ENCODE measurements at regions not wholly inside any gene's neighbourhood (a gene's known extent, or its start where the extent isn't known, plus 50 kb on each side); places are given as distances from the start of the nearest gene placed in this dataset.

DNA sequence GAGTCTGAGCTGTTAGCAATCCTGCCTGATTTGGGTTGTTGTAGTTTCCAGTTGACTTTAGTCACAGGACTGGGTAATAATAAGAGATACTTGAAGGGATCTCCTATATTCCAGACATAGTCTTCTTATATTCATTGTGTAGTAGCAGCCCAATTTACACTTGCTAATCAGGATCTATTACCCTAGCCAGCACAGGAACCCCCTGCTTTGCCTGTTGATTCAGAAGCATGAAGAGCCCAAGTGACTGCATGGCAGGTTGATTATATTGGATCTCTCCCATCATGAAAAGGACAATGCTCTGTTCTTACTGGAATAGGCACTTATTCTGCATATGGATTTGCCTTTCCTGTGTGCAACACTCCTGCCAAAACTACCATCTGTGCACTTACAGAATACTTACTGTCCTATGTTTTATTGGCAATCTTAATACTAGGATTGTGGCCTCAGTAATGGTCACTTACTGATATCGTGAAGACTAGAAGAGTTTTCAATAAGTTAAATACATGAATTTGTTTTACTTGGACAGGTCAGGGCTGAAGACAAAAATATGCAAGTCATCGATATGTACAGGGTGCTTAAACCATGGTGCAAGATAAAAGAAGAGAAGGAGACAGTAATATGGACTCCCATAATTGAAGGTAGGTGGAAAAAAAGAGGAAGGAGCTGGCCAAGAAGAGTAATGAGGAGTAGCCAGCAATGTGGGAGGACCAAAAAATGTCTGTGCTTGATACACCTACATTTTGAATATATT lies 304.1 kb downstream of the MCTP2 start:
- DNase-seq: no peak

DNA sequence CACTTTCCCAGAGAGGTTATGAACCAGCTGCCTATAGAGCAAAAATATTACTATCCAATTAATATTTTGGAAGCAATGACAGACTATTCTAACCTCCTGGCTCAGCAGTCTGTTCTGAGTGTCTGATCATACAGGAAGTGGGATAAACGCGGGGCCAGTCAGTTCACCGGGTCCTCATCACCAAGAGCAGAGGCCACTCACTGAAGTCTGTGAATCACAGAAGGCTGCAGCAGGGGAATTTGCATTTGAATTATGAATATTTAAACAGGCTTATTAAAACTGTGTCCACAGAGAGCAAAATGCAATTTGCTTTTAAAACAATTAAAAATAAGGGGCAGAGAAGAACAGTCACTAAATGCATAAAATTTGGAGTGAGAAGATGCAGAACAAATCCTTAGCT lies 305.2 kb downstream of the MCTP2 start:
- no peak for DNase-seq

DNA sequence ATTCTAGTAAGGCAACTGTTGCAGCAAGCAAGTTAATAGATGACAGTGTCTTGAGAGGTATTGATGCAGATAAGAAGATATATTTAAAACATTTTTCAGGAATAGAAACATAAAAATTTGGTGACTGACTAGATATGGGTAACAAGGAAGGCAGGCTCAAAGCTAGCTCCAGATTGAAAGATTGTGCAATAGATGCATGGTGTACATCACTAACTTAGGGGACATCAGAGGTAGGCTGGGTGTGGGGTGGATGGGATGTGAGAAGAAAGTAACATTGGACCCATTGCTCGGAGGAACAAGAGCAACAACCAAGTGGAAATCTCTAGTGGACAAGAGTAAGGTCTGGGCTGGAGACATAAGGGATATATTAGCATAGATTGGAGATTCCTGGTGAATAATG lies 306.9 kb downstream of the MCTP2 start:
- no peak for DNase-seq

DNA sequence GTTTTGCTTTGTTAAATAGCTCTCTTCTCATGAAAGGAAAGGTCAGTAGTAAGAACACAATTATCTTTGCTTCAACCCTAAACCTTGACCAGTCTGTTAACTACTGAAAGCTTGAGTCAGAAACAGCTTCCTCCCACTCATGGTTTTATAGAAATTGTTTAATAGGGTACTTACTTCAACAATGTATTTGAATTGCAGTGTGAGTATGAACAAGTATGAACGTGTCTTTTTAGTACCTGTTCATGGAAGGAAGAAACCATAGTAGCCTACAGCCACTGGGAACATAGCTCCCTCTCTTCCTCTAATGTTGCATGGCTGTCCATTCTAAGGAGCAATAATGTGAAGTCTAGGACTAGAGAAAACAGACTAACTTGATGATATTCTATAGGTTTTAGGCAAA lies 311.0 kb downstream of the MCTP2 start:
- no peak for DNase-seq

DNA sequence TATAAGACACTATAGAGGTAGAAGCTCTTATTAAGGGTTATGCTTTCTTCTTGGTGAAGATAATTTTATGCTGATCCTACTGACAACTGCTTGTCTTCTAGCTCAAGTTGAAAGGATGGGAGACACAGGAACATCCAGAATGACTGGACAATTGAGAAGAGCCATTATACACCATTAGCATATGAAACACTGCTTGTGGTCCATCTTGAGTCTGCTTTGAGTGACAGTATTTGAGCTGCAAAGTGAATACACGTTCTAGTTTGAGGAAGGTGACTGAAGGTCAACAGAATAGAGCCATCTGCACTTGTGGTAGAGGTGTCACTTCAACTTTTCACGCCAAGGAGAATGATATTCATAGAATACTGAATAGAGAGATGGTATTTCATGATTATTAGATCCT lies 315.4 kb downstream of the MCTP2 start:
- DNase-seq: no peak

DNA sequence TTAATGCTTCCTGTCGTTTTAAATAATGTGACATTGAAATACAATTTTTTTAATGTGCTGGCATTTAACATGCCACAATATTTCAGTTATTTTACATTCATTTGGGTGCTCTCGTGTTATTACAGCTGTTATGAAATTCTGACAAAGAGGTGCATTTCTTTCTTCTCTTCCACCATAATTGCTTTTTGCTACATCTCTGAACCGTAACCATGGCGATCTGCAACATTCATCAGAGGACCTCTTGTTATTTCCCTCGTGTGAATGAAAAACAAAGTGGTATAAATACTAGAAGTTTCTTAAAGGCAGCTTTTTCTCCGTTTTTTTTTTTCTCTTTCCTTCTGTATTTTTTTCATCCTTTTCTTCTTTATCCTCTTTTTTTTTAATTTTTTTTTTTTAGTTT lies 316.4 kb downstream of the MCTP2 start:
- no peak for DNase-seq

DNA sequence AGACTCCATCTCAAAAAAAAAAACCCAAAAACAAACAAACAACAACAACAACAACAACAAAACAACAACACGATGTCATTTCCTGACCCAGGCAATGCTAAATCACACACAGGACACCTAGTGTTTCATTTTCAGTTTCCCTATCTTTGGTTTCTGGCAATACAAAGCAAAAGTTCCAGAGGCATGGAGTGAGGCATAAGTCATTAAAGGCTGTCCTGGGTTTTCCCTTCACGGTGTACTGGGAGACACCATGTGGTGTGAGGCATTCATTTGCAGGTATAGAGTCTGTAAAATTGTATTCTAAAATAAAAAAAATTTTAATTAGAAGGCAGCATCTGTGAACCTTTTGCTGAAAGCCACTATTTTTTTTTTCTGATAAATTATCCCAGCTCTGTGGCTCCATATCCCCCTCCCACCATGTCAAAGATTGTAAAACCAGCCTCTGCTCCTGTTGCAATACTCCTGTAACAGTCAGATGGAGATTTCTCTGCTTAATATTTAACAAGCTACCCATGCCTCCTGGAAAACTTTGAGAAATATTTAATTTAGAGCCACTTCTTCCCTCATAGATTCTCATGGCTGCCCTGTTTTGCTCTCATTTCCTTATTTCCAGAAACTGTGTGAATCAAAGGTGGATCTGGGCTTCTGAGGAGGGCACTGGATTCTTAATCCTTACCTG lies 324.6 kb downstream of the MCTP2 start:
- no peak for DNase-seq

DNA sequence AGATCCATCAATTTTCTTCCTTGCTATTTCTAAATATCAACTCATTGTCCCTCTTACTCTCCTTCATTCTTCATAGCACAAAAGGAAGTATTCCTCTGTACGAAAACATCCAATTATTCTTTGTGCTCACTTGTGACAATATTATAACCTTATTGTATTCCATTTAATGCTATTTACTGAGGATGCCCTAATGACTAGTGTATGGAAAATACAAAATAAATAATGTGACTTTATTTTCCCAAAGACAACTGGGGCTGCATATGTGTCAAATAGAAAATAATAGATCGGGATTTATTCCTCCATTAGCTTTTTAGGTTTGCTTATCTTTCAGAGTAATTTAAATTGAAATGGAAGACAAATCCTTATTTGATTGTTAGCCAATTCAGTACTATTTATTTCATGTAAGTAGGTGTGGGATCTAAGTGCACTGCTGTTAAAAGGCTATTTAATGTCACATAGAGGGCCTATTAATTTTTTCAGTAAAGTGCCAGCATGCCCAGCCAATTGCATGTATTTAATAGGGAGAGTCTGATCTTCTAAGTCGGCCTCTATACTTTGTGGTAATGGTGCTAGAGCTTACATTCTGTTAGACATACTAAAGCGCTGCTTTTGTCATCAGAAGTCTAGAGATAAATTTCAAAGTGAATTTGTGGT lies 329.8 kb downstream of the MCTP2 start:
- no peak for DNase-seq

DNA sequence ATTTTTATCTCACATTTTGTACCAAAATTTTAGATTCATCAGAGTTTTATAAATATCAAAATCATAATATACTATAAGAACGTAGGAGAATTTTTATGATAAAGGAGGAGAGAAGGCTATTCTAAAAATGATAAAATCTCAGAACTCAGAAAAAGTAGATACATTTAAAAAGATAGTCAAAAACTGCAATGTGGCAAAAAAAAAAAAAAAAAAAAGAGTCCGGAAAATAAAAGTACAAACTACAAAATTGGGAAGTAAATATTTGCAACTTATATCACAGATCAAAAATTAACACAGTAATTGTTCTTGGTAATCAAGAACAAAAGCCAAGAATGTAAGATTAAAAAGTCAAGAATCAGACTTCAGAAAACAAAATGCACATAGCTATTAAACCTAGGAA lies 332.1 kb downstream of the MCTP2 start:
- DNase-seq: no peak

DNA sequence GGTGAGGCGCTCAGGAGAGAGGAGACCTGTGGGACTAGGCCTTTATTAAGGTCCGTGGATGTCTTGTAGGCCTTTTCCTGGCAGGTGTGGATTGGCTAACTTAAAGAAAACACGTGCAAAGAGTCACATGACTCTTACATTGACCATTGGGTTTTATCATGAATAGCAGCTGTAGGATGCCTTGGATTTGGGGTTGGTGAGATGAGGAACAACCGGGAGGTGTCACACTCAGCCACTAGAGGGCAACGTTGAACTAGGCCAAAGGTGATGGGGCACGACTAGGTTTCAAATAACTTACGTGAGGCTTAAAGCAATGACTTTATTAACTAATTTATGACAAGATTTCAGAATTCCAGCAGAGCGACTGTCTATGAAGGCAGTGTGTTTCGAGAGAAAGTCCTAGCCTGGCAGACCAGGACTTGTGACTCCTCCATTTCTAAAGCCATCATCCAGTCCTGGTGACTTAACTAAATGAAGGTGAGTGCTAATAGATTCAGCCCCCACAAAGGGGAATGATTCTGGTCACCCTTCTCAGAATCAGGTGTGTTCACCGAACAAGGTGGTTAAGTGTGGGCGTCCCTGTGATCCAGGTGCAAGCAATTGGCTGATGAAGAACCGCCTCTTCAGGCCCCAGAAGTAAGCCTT lies 345.6 kb downstream of the MCTP2 start:
- no peak for DNase-seq

DNA sequence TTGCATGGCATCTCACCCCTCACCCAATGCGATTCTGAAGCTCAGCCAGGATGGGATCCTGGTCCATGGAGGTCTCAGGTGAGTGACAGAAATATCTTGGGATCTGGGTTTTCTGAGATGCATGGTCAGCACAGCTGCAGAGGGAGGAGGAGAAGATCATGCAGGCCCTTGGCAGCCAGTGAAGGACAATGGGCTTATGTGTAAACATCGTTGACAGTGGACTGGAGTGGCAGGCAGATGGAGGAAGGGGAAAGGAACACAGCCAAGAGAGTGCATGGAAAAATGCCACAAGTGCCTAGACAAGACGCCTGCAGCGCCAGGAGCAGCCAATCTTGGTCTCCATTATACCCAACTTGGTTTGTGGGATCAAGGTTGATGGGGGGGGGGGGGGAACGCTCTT lies 347.9 kb downstream of the MCTP2 start:
- no peak for DNase-seq

DNA sequence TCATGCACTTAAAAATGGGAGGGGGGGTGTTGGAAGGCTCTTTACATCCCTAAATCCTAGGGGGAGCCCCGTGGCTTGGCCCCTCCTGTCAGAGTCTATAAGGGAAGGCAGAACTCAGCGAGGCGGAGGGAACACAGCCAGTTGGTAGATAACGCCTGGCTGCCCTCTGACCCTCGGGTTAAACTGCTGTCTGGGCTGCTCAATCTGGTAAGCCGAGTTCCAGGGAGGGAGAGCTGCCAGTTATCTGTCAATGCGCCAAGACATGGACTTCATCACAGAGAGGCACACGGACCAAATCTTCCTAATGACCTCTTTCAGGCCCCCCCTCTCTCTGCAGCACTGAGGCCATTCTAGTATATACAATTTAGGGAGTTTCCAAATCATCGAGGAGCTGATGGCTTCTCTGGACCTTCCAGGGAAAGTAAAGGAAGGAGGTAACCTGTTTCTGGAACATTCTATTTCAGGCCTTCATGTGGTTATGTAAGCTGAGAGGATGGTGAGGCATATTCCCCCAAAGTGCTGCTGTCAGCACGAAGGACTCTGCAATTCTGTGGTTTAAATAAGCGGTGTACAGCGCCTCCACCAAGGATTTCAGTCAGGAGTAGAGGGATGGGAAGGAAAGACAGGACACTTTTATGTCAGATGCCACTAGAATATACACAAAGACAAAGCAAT lies 349.0 kb downstream of the MCTP2 start:
- DNase-seq: no peak

DNA sequence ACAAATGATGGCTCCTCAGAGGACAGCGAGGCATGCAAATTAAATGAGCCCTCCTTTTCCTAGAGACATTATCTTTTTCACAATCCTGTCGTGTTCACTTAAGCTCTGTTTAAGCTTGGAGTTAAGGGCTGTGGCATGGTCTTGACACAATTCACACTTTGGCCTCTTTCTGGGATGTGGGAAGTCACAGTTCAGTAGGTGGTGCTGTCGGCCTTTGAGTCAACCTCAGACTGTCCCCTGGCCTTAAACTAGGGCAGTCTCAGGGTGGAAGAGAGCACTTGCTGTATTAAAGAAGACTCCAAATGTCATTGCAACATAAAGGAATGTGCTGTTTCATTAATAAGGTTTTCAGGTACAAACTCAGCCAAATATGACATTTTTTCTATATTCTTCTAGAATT lies 351.0 kb downstream of the MCTP2 start:
- peak in 1 of 2 donors; percentile 39 for DNase-seq

DNA sequence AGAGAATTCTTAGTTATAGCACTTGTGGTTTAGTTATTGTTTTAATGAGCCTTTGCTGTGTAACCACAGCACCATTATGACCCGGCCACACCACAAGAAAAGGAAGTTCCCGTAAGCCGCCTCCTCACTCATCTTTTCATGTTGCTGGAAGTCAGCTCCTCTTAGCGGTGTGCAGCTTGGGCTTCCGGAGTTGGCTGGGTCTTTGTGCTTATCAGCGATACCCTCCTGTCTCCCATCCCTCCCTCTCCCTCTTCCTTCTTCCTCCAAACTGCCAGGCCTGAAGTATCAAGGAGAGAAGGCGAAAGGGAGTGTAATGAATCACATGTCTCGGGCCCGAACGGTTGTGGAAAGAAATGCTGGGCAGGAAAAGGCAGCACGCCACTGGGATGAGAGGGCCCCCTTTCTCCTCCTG lies 353.5 kb downstream of the MCTP2 start:
- DNase-seq: no peak

DNA sequence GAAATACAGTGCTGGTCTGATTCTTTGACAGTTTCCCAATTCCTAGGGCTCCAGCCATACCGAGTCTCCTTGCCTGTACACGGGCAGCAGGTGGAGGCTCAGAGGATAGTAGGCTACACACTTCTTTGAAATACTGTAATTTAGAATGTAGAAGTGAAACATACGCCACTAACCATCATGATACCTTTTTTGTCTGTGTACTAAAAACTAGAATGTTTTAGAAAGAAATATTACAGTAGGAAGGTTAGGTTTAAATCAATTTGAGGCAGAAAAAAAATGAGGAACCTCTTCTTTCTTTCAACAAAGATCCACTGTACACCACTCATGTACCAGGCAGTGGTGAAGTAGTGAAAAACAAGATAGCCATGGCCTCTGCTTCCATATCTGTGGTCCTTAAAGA lies 354.7 kb downstream of the MCTP2 start:
- no peak for DNase-seq

DNA sequence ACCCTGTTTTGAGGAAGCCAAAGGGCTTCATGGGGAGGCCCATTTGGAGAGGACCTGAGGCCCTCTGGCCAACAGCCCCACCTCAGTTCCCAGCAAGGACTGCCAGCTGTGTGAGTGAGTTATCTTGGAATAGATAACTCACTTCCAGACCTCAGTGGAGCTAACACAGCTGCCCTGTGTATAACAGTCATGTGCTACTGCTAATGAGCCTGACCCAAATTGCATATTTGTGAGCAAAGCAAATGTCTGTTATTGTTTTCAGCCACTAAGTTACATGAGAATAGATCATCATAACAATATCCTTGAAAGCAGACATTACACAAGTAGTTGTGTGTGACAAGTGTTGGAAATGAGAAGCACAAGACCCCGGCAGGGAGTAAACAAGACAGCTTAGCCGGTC lies 355.8 kb downstream of the MCTP2 start:
- no peak for DNase-seq

DNA sequence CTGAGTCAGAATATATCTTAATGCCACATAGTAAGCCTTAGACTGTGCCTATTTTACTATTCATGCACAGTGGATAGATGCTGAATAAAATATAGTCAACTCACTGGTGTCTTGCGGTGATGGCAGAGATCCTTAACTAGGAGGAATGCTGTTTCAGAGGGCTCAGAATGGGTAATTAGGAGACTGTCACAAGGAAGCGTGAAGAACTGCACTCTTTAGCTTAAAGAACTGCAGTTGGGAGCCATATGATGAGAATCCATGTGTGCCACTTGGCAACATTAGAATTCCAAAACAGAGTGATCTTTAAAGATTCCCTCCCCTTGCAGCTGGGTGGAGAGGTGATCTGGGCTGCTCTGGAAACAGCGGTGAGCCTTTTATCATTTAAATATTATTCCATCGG lies 357.6 kb downstream of the MCTP2 start:
- DNase-seq: no peak

DNA sequence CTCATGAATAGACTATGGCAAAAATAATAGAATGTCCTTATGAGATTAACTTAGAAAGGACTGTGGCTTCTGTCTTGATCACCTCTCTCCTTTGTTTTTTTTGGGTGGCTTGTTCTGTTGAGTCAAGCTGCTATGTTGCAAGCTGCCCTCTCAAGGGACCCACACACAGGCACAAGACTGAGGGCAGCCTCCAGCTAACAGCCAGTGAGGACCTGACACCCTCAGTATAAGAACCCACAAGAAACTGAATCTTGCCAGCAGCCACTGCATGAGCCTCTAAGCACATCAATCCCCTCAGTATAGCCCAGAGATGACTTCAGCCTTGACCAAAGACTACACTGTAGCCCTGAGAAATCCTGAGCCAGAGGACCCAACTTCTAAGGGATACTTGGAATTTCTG lies 361.1 kb downstream of the MCTP2 start:
- DNase-seq: no peak

DNA sequence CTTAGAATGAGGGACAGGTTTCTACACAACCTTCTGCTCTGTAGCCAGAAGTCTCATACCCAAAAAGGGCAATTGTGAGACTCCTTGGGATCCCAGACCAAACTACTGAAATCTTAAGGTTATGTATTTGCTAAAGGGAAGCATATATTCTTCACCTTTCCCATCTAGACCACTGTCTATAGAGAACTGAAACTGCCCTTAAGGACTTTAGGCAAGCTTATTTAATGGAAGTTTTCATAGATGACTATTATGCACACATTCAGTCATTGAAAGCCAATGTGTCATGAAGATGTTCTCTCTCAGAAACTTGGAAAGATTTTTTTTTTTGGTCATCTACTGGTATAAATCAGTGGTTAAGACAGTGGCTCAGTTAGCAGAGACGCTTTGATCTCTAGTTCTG lies 365.3 kb downstream of the MCTP2 start:
- DNase-seq: no peak

DNA sequence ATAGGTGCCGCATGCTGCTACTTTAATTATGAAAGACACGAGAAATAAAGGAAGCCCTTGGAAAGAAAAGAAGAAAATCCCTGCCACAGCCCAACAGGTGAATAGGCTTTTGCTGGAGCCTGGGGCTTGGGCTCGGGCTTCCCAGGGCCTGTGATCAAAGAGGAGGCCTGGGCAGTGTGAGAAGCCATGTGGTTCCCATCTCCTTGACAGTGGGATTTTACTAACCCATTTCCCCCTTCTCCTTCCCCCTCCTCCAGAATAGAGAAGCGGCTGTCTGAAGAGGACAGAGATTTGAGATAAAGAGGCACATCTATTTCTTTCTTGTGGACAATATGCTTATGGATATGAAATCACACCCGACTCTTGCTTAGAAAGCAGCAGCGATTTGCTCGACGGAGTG lies 369.1 kb downstream of the MCTP2 start:
- no peak for DNase-seq

DNA sequence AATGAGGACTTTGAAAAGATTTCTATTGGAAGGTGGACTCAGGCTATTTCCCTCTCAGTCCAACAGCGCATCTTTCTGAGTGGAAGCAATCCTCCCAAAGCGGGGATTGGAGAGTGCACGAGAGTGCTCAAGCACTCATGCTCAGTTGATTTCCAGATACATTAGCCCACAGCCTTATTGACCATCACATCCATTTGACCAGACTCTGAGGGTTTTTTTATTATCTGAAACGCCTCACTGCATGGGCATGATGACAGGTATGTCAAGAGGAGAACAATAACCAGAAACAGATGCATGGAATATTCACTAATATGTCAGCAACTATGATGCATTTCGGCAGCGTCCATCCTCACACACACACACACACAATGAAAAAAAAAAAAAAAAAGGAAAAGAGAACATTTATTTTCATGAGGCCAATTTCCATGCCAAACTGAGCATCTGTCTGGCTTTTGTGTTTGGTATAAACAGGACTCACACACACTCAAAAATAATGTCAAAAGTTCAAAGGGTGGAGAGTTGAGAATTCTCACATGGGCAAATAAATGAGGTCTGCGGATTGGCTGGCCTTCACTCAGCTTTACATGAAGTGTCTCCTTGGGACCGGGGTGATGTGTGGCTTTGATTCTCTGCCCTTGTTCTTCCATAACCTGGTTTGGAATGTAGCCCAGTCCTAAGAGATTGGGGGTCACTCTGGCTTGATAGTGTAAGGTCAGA lies 371.6 kb downstream of the MCTP2 start:
- DNase-seq: no peak

DNA sequence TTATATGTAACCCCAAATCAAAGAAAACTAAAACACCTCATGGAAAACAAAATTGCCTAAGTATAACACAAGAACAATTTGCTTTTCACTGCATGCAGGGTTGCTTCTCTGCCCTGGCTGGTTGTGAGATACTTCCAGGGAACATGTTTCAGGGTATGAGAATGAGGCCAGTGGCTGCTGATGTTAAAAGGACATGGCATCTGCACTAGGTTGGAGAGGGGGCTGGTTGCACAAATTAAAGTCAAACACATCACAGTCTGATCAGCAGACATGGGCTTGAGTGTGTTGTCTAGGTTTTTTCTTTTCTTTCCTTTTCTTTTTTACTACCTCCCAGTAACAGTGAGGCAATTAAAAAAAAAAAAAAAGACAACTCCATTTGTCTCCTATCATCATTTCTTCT lies 374.9 kb downstream of the MCTP2 start:
- no peak for DNase-seq

Data from right lung (tissue), 2 donors.